ENCODE measurements at regions not wholly inside any gene's neighbourhood (a gene's known extent, or its start where the extent isn't known, plus 50 kb on each side); places are given as distances from the start of the nearest gene placed in this dataset.
"Not testable (repeated sequence)": the region's sequence is repeated elsewhere in the genome, so short reads cannot be mapped to it uniquely, and the experiment has no call there.

DNA sequence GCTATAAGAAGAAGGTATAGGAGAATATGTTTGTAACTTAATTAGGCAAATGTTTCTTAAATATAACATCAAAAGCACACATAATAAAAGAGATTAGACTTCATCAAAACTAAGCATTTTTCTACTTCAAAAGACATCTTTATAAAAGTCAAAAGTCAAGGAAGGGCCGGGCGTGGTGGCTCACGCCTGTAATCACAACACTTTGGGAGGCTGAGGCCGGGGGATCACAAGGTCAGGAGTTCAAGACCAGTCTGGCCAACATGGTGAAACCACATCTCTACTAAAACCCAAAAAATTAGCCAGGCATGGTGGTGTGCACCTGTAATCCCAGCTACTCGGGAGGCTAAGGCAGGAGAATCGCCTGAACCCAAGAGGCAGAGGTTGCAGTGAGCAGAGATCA is 951.0 kb upstream of the C9orf72 start:
- not testable (repeated sequence) for DNase-seq

DNA sequence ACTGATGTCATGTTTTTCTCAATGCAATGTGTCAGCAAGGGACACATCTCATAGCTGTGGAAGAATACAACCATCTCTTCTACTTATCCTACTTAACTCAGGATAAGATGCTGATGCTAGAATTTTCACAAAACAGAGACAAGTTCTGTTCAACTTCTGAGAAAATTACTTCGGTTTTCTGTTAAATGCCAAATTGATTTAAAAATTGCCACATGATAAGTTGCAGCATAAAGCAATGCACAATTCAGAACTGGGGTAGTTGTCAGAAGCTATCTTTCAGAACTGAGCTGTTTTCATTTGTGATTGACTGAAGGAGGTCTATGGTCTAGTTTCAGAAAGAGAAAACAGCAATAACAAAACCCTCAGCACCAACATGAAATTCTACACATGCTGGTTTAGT is 954.8 kb upstream of the C9orf72 start:
- DNase-seq: no peak

DNA sequence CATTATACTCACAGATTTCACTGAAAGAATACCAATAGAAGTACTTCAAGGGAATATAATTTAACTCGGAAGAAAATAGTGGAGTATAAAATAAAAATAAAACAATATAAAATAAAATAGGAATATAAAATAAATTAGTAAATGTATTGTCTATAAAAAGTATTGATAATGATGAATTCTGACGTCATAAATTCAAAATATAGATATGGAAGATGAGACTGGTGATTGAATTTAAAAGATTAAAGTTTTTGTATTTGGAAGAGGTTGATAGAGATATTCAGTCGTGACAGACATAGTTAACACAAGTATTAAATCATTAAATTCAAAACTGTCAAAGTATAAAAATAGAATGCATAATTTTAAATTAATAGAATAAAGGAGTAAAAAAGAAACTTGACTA is 964.9 kb upstream of the C9orf72 start:
- DNase-seq: no peak

DNA sequence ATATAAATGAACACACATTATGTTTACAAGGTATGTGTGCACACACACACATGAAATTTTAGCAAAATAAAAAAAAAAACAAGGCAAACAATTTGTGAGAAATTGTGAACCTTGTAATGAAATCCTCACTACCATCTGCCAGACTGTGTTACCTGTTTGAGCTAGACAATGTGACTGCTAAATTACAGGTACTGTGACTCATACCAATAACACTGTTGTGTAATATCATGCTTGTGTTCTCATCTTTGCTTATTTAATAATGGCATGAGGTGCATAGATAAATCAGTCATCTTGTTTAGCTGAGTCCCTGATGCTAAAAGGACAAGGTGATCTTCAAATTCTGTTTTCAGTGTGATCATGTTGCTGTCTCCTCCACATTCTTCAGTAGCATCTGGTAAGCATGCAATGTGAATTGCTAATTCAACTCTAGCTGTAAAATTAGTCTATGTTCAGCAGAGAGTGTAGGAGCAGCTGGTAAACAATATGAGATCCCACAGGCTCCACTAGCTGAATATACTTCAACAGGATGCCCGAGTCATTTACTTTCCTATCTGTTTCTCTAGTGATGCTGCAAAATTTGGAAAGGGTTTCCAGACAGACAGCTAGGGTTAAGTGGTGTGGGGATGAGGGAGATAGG is 966.3 kb upstream of the C9orf72 start:
- DNase-seq: no peak

DNA sequence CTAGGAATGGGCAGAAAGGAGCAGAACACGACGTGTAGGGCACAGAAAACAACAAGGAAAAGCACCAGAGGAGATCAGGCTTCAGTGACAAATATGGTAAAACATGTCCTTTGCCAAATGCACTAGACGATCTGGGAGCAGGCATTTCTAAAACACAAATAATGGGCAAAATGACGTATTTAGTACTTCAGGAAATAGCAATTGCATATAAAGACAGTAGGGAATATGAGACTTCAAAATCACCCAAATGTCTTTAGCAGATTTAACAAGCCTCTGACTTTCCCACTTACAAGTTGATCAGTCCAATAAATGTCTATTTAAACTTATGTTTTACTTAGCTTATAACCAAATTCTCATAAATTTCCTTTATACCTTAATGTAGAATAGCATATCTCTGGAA is 969.6 kb upstream of the C9orf72 start:
- DNase-seq: no peak

DNA sequence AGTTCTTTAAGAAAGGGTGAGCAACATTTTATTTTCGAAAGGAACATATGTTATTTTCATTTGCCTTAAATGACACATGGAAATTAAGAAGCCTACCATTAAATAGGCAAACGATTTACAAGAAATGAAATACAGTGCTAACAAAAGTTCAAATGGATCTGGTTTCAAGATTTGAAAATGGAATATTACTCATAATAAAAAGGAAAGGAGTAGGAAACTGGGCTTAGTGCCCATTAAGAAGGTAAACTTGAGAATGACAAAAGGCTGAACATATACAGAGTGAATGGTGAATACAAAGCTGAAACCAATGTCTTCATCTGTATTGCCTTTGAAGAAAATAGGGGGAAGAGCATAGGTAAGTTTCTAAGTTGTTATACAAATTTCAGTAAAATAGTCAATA is 974.2 kb upstream of the C9orf72 start:
- DNase-seq: no peak

DNA sequence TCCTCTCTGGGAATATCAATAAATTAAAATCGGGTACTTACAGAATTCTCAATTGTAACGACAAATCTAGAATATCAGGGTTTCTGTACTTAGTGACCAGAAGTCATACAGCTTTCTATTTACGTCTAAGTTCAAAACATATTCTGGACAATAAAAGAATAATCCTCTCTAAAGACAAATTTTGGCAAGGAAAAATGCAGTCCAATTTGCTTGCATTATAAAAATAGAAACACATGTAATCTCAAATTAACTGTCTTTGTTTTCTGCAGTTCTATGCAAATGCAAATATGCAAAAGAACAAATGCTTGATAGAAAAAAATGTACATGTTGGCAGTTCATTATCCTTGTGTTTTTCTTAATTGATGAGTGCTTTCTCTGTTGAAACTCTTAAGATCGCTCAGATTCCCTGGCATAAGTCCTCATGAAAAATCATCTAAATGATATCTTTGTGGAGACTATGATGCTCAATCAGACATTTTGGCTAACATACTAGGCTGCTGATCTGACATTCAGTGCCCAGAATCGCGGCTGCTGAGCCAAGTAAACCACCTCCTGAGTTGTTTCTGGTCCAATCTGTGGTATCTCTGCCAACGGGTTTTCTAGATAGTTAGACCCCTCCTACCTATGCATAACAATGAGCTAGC is 990.1 kb upstream of the C9orf72 start:
- no peak for DNase-seq

DNA sequence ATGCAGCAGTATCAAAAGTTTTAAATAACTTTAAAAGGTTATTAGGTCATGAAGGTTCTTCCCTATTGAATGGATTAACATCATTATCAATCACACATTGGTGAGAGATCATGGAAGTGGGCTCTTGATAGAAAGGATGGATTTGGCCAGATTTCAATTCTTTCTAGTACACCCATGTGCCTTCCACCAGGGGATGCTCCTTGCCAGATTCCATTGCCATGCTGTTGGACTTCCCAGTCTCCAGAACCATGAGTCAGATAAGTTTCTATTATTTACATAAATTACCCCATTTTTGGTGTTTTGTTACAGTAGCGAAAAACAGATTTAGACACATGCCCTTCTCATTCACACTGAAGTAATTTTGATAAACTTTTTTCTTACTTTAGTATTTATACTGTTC is 1010.6 kb upstream of the C9orf72 start:
- no peak for DNase-seq

DNA sequence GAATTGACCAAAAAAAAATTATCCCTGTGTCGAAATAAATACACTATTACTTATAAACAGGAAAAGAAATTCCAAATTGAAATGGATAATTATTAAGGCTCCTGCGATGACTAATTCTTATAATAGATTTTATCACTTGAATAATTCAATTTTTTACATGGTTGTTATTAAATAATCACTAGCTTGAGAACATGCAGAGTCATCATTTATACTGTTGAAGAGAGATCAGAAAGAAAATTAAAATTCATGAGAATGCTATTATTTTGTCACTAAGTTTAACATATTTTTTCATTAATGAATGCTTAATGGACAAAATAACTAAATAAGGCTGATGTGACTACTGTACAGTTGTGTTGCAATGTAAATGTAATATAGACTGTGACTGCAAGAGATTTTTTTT is 1011.3 kb upstream of the C9orf72 start:
- no peak for DNase-seq

DNA sequence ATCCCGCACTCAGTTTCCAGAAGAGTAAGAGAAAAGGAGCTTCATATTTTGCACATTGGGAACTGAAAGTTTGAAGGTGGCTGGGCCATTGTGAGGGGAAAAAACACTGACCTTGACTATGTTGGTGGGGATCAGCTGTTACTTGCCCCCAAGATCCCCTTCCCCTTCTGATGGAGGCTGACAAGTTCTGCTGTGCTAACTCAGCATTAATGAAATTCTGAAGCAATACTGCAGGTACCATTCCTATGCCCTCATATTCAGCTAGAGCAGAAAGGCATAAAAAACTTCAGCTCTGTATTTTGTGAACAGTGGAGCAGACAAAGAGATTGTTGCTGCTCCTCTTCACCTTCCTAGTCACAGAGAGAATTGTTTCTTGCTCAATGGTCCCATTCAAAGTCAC is 1013.8 kb upstream of the C9orf72 start:
- no peak for DNase-seq

DNA sequence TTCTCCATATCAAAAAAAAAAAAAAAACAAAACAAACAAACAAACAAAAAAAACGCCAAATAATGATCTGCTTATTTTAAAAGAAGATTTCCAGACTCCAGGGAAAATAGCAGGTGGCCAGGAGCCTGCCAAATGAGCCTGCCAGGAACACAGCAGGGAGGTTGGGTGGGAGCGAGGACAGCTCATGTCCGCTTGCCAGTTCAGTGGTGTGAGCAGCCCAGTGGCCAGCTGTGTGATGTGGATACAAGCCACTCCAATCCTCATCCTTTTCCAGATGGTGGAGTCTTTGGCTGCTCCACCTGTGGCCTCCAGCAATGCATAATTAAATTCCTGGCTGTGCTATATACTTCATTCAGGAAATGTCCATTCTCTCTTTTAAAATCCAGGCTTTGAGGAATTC is 1025.1 kb upstream of the C9orf72 start:
- no peak for DNase-seq

DNA sequence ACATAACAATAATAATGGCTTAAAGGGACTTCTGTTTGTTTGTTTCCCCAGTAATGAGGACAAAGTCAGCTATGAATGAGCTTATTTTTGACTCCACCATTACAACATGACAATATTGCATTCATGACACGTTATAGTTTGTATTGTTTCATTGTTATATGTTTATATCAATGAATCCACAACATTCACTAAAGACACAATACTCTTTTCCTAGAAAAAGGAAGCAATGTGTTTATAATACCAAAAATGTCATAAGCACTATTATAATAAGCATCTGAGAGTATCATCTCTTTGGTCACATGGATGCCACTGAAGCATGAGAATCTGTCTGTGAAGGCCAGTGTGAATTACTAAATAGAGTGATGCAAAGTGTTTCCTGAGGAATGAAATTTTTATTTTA is 1026.9 kb upstream of the C9orf72 start:
- no peak for DNase-seq

DNA sequence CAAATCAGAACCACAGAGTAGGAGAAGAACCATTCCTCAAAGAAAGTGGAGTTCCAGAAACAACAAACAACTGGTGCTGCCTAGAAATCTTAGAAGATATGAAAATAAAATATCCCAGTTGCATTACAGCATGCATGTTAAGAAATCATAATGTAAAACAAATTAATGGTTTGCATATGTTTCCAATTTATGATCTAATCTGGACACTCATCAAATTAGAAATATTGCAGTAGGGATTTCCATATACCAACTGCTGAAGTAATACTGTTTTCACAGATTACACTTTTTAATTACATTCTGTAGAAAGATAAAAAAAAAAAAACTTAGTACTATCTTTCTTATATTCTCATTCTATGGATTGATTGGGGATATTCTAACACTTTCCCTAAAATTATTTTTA is 1034.6 kb upstream of the C9orf72 start:
- DNase-seq: no peak

DNA sequence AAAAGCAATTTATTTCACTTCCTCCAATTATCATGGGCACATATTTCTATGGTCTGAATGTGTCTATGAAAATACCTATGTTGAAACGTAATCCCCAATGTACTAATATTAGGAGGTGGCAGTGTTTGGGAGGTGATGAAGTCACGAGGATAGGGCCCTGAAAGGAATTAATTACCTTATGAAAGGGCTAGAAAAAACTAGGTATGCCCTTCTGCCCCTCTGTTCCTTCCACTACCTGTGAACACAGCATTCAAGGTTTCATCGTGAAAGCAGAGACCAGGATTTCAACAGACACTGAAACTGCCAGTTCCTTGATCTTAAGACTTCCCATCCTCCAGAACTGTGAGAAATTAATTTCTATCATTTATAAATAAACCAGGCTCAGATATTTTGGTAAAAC is 1037.1 kb upstream of the C9orf72 start:
- DNase-seq: no peak

DNA sequence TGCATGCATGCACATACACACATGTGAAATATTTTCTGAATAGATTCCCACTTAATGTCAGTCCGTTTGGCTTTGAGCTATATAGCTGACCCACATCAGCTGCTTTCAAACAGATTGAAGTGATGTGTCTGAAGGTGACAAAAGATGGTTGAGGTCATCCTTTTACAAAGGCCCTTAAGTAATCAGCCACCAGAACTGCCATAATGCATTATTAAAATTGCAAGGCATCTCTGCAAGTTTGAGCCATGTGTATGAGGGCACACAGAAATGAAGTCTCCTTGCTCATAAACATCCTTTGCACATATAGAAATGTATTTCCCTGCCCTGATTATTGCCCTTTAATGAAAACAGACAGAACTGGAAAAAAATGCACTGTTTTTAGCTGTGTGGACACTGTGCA is 1043.0 kb upstream of the C9orf72 start:
- DNase-seq: no peak

DNA sequence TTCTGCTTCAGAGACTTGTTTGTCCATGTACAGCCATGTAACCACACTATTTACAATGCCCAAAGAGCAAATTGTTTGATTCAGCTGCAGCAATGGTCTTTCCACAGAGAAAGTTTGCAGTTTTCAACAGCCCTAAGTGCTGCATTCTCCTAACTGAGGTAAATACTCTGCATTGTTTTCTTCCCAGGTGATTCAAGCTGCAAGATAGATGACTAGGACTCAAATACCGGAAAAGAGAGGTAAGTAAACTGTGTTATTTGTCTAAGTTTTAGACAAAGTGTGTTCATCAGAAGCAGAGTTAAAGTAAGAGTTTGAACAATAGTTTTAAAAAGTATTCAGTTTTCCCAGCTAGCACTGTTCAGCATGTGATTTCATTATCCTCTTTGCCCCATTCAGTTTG is 1046.7 kb upstream of the C9orf72 start:
- no peak for DNase-seq

DNA sequence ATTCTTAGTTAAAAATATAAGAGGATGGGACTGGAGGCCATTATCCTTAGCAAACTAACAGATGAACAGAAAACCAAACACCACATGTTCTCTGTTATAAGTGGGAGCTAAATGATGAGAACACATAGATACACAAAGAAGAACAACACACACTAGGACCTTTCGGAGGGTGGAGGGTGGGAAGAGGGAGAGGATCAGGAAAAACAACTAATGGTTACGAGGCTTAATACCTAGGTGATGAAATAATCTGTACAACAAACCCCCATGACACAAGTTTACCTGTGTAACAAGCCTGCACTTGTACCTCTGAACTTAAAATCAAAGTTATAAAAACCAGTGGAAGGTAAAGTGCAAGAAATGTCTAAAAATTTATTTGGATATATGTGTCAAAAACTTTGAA is 1047.4 kb upstream of the C9orf72 start:
- no peak for DNase-seq

DNA sequence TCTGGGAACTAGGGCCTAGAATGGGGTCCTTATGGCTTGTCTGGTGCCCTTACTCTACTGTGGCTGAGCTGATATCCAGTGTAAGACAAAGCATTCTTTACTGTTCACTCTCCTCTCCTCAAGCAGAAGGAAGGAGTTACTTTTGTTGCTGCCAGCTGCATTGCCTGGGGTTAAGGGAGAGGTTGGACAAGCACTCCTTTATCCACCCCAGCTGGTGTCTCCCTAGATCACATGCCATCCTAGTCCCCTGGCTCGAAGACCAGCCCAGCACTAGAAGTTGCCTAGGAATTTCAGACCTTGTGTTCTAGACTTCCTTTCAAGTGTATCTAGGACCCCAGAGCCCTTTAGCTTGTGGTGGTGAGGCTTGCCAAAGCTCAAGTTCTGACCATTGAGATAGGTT is 1051.5 kb upstream of the C9orf72 start:
- DNase-seq: no peak

DNA sequence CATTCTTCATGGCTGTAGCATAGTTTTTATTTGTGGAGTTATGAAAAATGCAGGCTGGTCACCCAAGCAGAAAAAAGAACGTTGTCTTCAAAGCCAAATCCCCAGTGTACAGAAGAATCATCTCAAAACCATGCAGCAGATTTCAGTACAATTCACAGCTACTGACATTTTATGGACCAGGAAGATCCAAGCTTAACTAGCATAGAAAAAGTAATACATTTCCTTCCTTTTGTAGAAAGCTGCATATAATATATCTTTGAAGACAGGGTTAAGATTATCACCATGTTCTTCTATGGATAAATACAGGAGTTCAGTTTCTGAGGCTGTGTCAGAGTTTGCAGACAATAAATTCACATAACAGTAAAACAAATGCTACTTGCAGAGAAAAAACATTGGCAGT is 1054.8 kb upstream of the C9orf72 start:
- DNase-seq: no peak

DNA sequence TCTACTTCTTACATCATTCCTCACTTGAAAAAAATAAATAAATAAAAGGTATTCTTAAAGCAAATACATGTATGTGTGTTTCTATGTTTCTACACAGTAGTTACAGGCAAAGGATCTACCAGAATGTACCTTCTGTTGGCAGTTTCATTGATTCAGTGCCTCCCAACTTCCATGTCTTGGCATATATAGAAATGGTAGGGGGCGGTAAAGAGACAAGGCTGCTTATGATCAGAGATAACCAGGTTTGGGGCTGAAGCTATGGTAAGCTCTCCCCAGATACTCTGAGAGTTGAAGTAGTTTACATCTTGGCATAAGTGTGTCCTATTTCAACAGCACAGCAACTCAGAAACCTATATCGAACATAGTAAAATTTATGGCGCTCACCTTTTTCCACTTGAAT is 1075.4 kb upstream of the C9orf72 start:
- no peak for DNase-seq

DNA sequence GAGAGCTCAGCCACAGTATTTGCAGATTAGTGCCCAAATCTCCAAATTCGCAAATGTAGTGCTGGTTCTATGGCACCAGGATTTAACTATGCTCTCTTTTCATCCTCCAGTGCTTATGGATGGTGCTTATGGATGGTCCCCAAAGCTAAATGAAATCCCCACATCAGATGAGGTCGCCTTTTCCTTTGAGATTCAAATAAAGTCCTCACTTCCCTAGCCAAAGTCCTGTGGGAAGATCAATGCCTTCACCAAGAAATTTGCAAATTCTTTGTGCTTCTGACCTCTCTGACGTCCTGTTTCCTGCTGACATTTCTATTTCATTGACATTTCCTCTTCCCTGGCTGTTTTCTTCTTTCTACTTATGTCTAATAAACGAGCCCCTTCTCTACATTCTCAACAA is 1077.0 kb upstream of the C9orf72 start:
- no peak for DNase-seq

DNA sequence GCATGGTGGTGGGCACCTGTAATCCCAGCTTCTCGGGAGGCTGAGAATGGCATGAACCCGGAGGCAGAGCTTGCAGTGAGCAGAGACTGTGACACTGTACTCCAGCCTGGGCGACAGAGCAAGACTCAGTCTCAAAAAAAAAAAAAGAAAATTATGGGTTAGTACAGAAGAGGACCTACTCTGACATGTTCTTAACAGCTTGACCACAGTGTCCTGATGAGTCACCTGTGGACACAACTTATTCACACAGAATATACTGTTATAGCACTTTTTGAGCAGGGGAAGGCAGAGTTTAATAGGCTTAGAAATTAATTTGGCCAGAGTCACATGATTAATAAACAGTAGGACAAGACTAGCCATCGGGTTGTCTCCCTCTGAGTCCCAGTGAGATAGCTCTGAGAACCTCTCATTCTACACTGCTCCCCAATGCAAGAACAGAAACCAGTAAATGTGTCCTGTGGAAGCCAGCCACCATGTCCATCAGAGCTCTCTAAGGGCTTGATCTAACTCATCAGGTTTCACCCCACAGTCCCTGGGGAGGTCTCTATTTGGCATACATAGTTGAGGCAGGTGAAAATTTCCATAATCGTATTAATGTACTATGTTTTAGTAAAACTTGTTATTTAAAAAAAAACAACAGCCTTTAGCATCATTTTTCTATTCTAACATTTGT is 1077.9 kb upstream of the C9orf72 start:
- no peak for DNase-seq

DNA sequence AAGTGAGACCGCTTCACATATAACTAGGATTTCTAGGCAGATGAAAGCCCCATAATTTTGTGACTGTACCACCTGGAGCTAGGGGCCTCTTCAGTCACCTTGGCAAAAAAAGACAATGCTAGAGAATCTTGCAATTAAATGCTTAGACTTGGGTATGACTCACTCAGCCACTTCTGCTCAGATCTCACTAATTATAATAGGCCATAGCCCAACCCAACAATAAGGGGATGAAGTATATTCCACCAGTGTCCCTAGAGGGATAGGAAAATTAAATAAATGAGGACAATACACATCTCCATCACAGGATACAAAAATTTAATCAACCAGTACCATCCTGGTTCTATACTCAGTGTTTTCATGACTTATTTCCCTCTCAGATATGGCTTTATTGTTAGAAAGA is 1079.9 kb upstream of the C9orf72 start:
- DNase-seq: no peak

DNA sequence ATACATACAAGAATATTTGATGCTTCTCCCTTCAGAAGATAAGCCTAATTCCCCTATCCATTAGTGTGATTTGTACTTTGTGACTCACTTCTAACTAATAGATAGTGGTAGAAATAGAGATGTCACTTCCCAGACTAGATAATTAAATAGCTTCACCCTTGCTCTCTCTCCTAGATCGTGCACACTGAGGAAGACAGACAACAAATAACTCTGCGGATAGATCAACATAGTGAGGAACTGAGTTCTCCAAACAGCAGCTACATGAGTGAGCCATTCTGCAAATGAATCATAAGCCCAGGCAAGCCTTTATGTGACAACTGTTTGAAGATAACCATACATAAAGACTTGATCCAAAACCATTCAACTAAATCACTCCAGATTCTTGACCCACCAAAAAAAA is 1083.4 kb upstream of the C9orf72 start:
- no peak for DNase-seq

DNA sequence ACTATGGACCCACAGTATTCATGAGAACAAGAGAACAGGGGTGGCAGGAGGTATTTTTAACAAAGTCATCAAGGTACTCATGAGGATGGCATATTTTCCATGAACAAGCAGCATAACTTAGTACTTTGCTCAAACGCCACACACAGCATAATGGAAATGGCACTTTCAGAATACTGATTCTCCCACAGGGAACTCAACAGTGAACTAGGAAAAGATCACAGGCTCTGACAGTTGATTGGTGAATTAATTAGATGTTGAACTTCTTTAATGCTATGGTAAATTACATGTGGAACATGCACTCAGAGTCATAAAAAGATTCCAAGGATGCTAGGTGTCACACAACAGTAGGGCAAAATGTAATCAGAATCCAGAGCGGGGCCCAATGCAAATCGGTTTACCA is 1088.6 kb upstream of the C9orf72 start:
- no peak for DNase-seq
